ENCODE measurements at regions not wholly inside any gene's neighbourhood (a gene's known extent, or its start where the extent isn't known, plus 50 kb on each side); places are given as distances from the start of the nearest gene placed in this dataset.
"Not testable (repeated sequence)": the region's sequence is repeated elsewhere in the genome, so short reads cannot be mapped to it uniquely, and the experiment has no call there.

DNA sequence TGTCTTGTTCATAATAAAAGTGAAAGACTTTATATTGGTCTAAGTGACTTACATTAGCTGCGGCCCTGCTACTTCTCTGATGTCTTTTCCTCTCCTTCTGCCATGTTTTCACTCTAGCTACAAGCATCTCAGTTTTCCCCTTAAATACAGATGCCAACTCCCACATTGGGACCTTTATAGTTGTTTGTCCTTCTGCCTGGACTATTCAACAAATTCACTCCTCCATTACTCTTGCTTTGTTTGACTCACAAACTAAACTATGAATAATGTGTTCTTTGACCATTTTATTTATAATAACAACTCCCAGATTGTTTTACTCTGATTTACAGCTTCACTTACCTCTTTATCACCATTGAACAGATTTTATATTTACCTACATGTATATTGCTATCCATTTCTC, 1369.9 kb downstream of the SI start:
- H3K36me3 ChIP-seq (ENCODE audit: control insufficient read depth, insufficient read depth, low read length), result no peaks in the 10 kb centered on the region
- H3K4me3 ChIP-seq (ENCODE audit: low read depth, low read length), result no peak overlapping the region
- TF ChIP-seq CTCF (IDR thresholded peaks at IDR 0.05; ENCODE audit: insufficient read depth, low read depth, low read length), result no peak
- ChIA-PET POLR2A (no interaction called here), CTCF (no interaction called here)
- DNase-seq (ENCODE audit: low read depth), result no peak
- H3K27me3 ChIP-seq (ENCODE audit: control insufficient read depth, insufficient read depth, low read length), result no peaks in the 10 kb centered on the region

DNA sequence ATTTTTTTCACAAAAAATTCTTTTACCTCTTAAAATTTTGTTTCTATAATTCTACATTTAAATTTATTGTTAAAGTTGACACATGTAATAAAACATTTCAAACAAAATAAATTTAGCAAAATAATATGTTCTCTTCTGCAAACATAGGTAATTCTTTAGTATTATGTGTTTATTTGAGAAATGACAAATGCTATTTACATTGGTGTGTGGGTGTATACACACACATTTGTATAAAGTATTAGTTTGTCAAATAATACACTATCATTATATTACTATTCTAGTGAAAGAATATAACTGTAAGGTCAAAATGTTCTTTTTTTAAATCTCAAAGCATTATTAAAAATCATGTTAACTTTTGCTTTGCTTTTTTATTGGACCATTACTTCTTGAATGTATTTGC, 1370.6 kb downstream of the SI start:
- H3K4me3 ChIP-seq (ENCODE audit: low read depth, low read length), result no peak overlapping the region
- no peaks in the 10 kb centered on the region for H3K36me3 ChIP-seq (ENCODE audit: control insufficient read depth, insufficient read depth, low read length)
- H3K27me3 ChIP-seq (ENCODE audit: control insufficient read depth, insufficient read depth, low read length), result no peaks in the 10 kb centered on the region
- ChIA-PET POLR2A (no interaction called here), CTCF (no interaction called here)
- no peak for DNase-seq (ENCODE audit: low read depth)
- no peak for TF ChIP-seq CTCF (IDR thresholded peaks at IDR 0.05; ENCODE audit: insufficient read depth, low read depth, low read length)

GRCh38 chr3:163698221-163698620, 1380.1 kb downstream of the SI start:
- H3K27me3 ChIP-seq (ENCODE audit: control insufficient read depth, insufficient read depth, low read length); CTCF ChIA-PET; DNase-seq (ENCODE audit: low read depth); POLR2A ChIA-PET; H3K4me3 ChIP-seq (ENCODE audit: low read depth, low read length); H3K36me3 ChIP-seq (ENCODE audit: control insufficient read depth, insufficient read depth, low read length): not testable (repeated sequence)

DNA sequence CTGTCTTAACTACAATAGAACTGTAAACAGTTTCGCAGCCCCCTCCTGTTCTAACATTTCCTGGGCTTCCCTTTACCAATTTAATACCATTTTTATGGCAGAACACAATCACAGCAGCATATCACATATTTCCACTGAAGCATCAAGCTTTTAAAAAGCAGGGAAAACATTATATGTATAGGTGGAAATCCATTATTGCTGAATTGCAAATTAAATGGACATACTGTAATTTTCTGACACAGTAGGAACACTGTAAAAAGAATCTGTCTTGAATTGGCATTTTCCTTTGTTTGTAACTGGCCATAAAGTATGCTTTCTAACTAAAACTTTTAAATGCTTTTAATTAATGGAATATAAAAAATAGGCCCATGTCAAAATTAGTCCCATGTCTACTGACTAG, 1385.8 kb downstream of the SI start:
- POLR2A ChIA-PET, result no interaction called here
- CTCF ChIA-PET, result no interaction called here
- Histone ChIP-seq H3K4me3 (ENCODE audit: low read depth, low read length) (no peak overlapping the region), H3K36me3 (ENCODE audit: control insufficient read depth, insufficient read depth, low read length) (no peaks in the 10 kb centered on the region), H3K27me3 (ENCODE audit: control insufficient read depth, insufficient read depth, low read length) (no peaks in the 10 kb centered on the region)
- no peak for DNase-seq (ENCODE audit: low read depth)
- TF ChIP-seq CTCF (IDR thresholded peaks at IDR 0.05; ENCODE audit: insufficient read depth, low read depth, low read length), result no peak

- Histone ChIP-seq H3K27me3 (ENCODE audit: control insufficient read depth, insufficient read depth, low read length) (no peaks in the 10 kb centered on the region), H3K4me3 (ENCODE audit: low read depth, low read length) (no peak overlapping the region), H3K36me3 (ENCODE audit: control insufficient read depth, insufficient read depth, low read length) (no peaks in the 10 kb centered on the region)
- ChIA-PET CTCF (no interaction called here), POLR2A (no interaction called here)
- no peak for DNase-seq (ENCODE audit: low read depth)
- TF ChIP-seq CTCF (IDR thresholded peaks at IDR 0.05; ENCODE audit: insufficient read depth, low read depth, low read length), result no peak
Measured at GRCh38 chr3:163684651-163685050, 1393.6 kb downstream of the SI start.

DNA sequence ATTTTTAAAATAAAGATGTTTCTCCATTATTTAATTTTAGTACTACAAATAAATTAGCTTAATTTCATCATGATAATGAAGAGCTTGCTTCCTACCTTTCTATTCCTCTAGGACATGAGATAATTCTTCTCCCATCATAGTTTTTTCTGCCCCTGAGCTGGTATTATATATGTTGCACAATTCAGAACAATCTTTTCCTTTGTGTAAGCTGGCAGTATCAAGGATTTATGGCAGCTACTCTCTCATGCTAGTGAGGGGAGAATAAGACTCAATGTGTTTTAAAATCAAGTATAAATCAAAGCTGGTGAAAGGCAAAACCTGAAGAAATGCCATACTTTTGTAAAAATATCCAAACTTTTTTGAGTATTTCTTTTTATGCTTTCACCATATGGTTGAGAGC, 1405.3 kb downstream of the SI start:
- Histone ChIP-seq H3K36me3 (ENCODE audit: control insufficient read depth, insufficient read depth, low read length) (no peaks in the 10 kb centered on the region), H3K4me3 (ENCODE audit: low read depth, low read length) (no peak overlapping the region), H3K27me3 (ENCODE audit: control insufficient read depth, insufficient read depth, low read length) (no peaks in the 10 kb centered on the region)
- DNase-seq (ENCODE audit: low read depth), result no peak
- ChIA-PET POLR2A (no interaction called here), CTCF (no interaction called here)
- TF ChIP-seq CTCF (IDR thresholded peaks at IDR 0.05; ENCODE audit: insufficient read depth, low read depth, low read length), result no peak
